Stomach (tissue), 8 donors: ENCODE measurements at regions not wholly inside any gene's neighbourhood (a gene's known extent, or its start where the extent isn't known, plus 50 kb on each side); places are given as distances from the start of the nearest gene placed in this dataset.
A peak's percentile ranks its signal among the peaks of the same experiment; 100 is the strongest.

ENCODE experiments used
- DNase-seq, 2 donors: peaks; one replicate each; pipeline versions ENCODE4 v3.0.0 to v3.0.0-alpha.2; 2013 to 2019
- H3K27ac ChIP-seq, 5 donors: fragments of 200-600 bp in 4 of 5; sonication (generic) in 4 of 5; one replicate each; pipeline ENCODE4 v1.5.1; 2013 to 2019; ENCODE audit warnings: mild to moderate bottlenecking in 1 of 5, moderate library complexity in 1 of 5
- H3K27me3 ChIP-seq, 3 donors: fragments of 200-600 bp; sonication (generic); one replicate each; pipeline ENCODE4 v1.5.1; 2017 to 2019; ENCODE audit warnings: mixed run types in 1 of 3
- H3K36me3 ChIP-seq, 4 donors: fragments of 200-600 bp; sonication (generic); 1 replicate in 3 of 4; 2 replicates in 1 of 4; pipeline ENCODE4 v1.5.1; 2016 to 2019
- H3K4me1 ChIP-seq, 4 donors: fragments of 200-600 bp; sonication (generic); one replicate each; pipeline ENCODE4 v1.5.1; 2016 to 2019
- H3K4me3 ChIP-seq, 4 donors: fragments of 200-600 bp; sonication (generic) in 3 of 4; one replicate each; pipeline ENCODE4 v1.5.1; 2016 to 2019; ENCODE audit warnings: mild to moderate bottlenecking in 1 of 4
- H3K9me3 ChIP-seq, 4 donors: fragments of 200-600 bp; sonication (generic); one replicate each; pipeline ENCODE4 v1.5.1; 2016 to 2019
- EP300 ChIP-seq: sonication (generic); formaldehyde crosslinking; IDR thresholded peaks from one replicate; pipeline ENCODE4 v1.6.1; 2017; ENCODE audit warnings: antibody characterized with exemption
- POLR2A ChIP-seq, 4 donors: fragments of 450-650 bp; IDR thresholded peaks; one replicate each; pipeline ENCODE4 v1.6.1; 2016; ENCODE audit warnings: antibody characterized with exemption in 4 of 4, control low read depth in 2 of 4, mild to moderate bottlenecking in 1 of 4, moderate library complexity in 1 of 4
- POLR2AphosphoS5 ChIP-seq, 3 donors: sonication (generic); formaldehyde crosslinking; IDR thresholded peaks; one replicate each; pipeline ENCODE4 v1.6.1; 2016; ENCODE audit warnings: antibody characterized with exemption in 3 of 3
- WGBS, 5 donors: extraction: QIAGEN DNeasy Blood & Tissue Kit in 3 of 5; methylation state at CpG; one replicate each; pipeline versions ENCODE4 v1.1.5 to v1.1.7; 2013 to 2018; 5-methylcytosine and 5-hydroxymethylcytosine counted together
- intact Hi-C: fragments of 100-400 bp; cut with DNase I; formaldehyde crosslinking; loops from one replicate; pipeline ENCODE4 v1.15.1; 2023; ENCODE audit warnings: low total_unique reads
- TF ChIP-seq, protein P1 (sequence below), 7 experiments: fragments of 450-650 bp in 4 of 7; fragments of 200-600 bp in 3 of 7; sonication (generic) in 3 of 7; IDR thresholded peaks; one replicate each; pipeline ENCODE4 v1.5.1; 2016 to 2019; ENCODE audit warnings: antibody characterized with exemption in 7 of 7, control low read depth in 2 of 7, mild to moderate bottlenecking in 1 of 7
- donor health status: healthy with polysubstance abuse.
- donor health status: Bipolar disorder and iron deficiency.
- donor health status: healthy.

- DNase-seq = no peak
- H3K4me3 ChIP-seq = no peak overlapping the region
- H3K4me1 ChIP-seq = no peaks in the 10 kb centered on the region
- intact Hi-C loops = no loop called here
- no peaks in the 10 kb centered on the region for H3K27me3 ChIP-seq
- no peaks in the 10 kb centered on the region for H3K36me3 ChIP-seq
- no peak overlapping the region for H3K27ac ChIP-seq
- no peak for TF ChIP-seq POLR2A (IDR thresholded peaks at IDR 0.05)
- no peak for TF ChIP-seq EP300
- TF ChIP-seq POLR2AphosphoS5 (IDR thresholded peaks at IDR 0.05) = no peak
- TF ChIP-seq, protein P1, sequence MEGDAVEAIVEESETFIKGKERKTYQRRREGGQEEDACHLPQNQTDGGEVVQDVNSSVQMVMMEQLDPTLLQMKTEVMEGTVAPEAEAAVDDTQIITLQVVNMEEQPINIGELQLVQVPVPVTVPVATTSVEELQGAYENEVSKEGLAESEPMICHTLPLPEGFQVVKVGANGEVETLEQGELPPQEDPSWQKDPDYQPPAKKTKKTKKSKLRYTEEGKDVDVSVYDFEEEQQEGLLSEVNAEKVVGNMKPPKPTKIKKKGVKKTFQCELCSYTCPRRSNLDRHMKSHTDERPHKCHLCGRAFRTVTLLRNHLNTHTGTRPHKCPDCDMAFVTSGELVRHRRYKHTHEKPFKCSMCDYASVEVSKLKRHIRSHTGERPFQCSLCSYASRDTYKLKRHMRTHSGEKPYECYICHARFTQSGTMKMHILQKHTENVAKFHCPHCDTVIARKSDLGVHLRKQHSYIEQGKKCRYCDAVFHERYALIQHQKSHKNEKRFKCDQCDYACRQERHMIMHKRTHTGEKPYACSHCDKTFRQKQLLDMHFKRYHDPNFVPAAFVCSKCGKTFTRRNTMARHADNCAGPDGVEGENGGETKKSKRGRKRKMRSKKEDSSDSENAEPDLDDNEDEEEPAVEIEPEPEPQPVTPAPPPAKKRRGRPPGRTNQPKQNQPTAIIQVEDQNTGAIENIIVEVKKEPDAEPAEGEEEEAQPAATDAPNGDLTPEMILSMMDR (IDR thresholded peaks at IDR 0.05) = no peak
- H3K9me3 ChIP-seq = no peaks in the 10 kb centered on the region
These were observed 751.6 kb downstream of the SI start for GRCh38 chr3:164326714-164327113.

GRCh38 chr3:164320962-164321361, 757.3 kb downstream of the SI start:
- Histone ChIP-seq H3K4me1 (no peaks in the 10 kb centered on the region), H3K36me3 (no peaks in the 10 kb centered on the region), H3K4me3 (no peak overlapping the region), H3K27ac (no peak overlapping the region), H3K9me3 (no peaks in the 10 kb centered on the region), H3K27me3 (no peaks in the 10 kb centered on the region)
- intact Hi-C loops = no loop called here
- WGBS, 5 donors = 68 to 79% (median 75%) methylated on average over 7 of the region's 7 CpGs
- DNase-seq = no peak
- TF ChIP-seq, protein P1 (IDR thresholded peaks at IDR 0.05) = no peak
- no peak for TF ChIP-seq EP300
- TF ChIP-seq POLR2AphosphoS5 (IDR thresholded peaks at IDR 0.05) = no peak
- TF ChIP-seq POLR2A (IDR thresholded peaks at IDR 0.05) = no peak

DNA sequence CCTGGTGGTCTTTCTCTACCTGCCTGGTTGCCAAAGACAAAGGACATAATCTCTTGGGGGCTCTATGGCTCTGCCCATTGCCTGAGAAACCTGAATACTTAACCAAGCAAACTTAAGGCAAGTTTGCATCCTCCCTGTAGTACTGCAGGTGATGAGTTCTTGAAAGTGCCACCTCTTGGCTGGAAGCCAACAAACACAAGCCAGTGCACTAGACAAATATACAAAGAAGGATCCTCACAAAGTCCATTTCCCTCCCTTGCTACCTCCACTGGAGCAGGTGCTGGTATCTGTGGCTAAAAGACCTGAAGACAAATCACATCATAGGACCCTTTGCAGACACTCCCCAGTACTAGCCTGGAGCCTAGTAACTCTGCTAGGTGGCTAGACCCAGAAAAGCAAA, 772.3 kb downstream of the SI start:
- DNase-seq = no peak
- H3K27me3 ChIP-seq = no peaks in the 10 kb centered on the region
- no peak overlapping the region for H3K4me3 ChIP-seq
- no peaks in the 10 kb centered on the region for H3K36me3 ChIP-seq
- no peak overlapping the region for H3K27ac ChIP-seq
- peaks cover 0 to 18% (median 0%) of the 10 kb centered on the region in 4 donors for H3K9me3 ChIP-seq
- H3K4me1 ChIP-seq = no peaks in the 10 kb centered on the region
- intact Hi-C loops = no loop called here
- TF ChIP-seq, protein P1 (IDR thresholded peaks at IDR 0.05) = no peak
- no peak for TF ChIP-seq POLR2AphosphoS5 (IDR thresholded peaks at IDR 0.05)
- TF ChIP-seq EP300 = no peak
- TF ChIP-seq POLR2A (IDR thresholded peaks at IDR 0.05) = no peak

DNA sequence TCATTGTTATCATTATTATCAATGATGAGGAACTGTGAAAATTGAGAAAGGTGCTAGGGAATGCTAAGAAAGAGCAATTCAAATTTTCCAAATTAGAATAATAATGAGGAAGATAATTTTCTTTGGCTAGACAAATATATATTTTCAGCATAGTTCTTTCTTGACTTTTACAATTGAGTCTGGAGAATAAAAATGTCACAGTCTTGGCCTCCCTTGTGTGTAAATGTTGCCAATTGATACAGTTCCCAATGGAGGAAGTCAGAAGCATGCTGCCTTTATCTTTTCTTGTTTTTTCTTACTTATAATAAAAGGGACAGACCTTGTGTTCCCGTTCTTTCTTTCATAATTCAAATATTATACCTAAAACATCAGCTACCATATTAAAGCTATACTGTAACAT, 774.4 kb downstream of the SI start:
- WGBS, 5 donors = 19 to 71% (median 65%) methylated on average over 1 of the region's 1 CpG
- Histone ChIP-seq H3K27me3 (no peaks in the 10 kb centered on the region), H3K9me3 (peaks cover 0 to 9% (median 0%) of the 10 kb centered on the region in 4 donors), H3K4me3 (no peak overlapping the region), H3K36me3 (no peaks in the 10 kb centered on the region), H3K4me1 (no peaks in the 10 kb centered on the region), H3K27ac (no peak overlapping the region)
- TF ChIP-seq POLR2AphosphoS5 (IDR thresholded peaks at IDR 0.05) (no peak), POLR2A (IDR thresholded peaks at IDR 0.05) (no peak), EP300 (no peak)
- TF ChIP-seq, protein P1 (IDR thresholded peaks at IDR 0.05) = no peak
- DNase-seq = peak in 1 of 2 donors; percentile 32
- intact Hi-C loops = no loop called here
